ENCODE measurements at regions not wholly inside any gene's neighbourhood (a gene's known extent, or its start where the extent isn't known, plus 50 kb on each side); places are given as distances from the start of the nearest gene placed in this dataset.

DNA sequence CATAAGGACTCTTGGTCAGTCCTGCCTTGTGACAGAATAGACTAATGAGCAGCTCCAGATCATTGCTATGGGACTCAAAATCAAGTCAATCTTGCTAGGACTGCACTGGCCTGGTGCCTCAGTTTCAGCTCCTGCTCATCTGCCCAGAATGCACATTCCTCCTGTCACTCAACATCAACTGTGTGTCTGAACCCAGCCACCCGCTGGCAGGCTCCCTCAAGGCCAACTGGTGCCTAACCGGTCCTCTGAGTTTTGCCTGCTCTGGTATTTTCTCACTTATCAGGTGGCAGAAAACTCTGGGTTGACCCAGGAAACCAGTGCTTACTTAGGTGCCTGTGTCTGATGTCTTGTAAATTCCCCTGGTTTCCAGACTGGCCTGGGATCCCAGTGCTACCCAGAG lies 297.7 kb downstream of the DHX35 start:
- no peak overlapping the region for H2AFZ ChIP-seq (ENCODE audit: low read depth, low read length)
- no peaks in the 10 kb centered on the region for H3K9me3 ChIP-seq (ENCODE audit: insufficient read depth, low read length)
- no peaks in the 10 kb centered on the region for H3K36me3 ChIP-seq (replicated peaks; ENCODE audit: low read depth, low read length)
- TF ChIP-seq EZH2phosphoT487 (IDR thresholded peaks at IDR 0.05; ENCODE audit: low read depth), result no peak
- TF ChIP-seq, protein P1, sequence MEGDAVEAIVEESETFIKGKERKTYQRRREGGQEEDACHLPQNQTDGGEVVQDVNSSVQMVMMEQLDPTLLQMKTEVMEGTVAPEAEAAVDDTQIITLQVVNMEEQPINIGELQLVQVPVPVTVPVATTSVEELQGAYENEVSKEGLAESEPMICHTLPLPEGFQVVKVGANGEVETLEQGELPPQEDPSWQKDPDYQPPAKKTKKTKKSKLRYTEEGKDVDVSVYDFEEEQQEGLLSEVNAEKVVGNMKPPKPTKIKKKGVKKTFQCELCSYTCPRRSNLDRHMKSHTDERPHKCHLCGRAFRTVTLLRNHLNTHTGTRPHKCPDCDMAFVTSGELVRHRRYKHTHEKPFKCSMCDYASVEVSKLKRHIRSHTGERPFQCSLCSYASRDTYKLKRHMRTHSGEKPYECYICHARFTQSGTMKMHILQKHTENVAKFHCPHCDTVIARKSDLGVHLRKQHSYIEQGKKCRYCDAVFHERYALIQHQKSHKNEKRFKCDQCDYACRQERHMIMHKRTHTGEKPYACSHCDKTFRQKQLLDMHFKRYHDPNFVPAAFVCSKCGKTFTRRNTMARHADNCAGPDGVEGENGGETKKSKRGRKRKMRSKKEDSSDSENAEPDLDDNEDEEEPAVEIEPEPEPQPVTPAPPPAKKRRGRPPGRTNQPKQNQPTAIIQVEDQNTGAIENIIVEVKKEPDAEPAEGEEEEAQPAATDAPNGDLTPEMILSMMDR (IDR thresholded peaks at IDR 0.05; ENCODE audit: low read depth, low read length), result no peak
- H3K4me1 ChIP-seq (ENCODE audit: low read length), result no peaks in the 10 kb centered on the region
- H3K79me2 ChIP-seq (ENCODE audit: low read length), result no peaks in the 10 kb centered on the region
- no peaks in the 10 kb centered on the region for H4K20me1 ChIP-seq (ENCODE audit: insufficient read depth, low read length)
- no peak overlapping the region for H3K9ac ChIP-seq (ENCODE audit: low read length)
- no peak overlapping the region for H3K4me3 ChIP-seq (ENCODE audit: low read length)
- H3K4me2 ChIP-seq (ENCODE audit: low read length), result no peak overlapping the region
- no peak overlapping the region for H3K27ac ChIP-seq (ENCODE audit: low read length)
- no peaks in the 10 kb centered on the region for H3K27me3 ChIP-seq (ENCODE audit: low read depth, low read length)

DNA sequence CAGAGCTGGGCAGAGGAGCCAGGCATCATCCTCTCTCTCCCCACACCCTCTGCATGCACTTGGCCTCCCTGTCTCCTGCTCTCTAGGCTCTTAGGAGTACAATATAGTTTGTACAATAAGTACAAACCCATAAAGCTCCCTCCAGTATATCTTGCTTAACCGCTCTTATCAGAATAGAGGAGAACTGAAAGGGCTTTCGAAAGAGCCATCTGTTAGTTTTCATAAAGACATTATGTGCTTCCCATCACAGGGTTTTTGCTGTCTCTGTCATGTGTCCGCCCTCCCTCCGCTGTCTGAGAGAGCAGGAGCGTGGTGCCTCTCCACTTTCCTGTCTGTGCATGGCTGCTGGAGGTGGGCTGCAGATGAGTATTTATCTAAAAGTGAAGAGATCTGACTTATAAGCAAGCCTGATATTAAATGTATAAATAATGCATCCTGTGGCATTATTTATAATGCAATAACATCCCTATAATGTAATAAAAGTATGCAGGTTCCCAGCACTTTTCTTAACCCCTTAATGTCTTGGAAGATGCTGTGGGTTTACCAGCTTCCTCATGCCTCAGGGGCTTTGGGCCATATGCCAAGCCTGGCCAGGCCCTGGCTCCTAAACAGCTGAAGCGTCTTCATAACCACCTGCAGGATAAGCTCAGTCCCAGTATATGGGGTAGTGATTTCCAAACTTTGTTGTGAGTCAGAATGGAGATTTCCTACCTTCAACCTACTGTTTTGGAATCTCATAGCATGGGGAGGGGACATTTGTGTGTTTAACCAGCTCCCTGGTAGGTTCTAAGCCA lies 297.1 kb downstream of the DHX35 start:
- Histone ChIP-seq H2AFZ (ENCODE audit: low read depth, low read length) (no peak overlapping the region), H3K9ac (ENCODE audit: low read length) (no peak overlapping the region), H3K27me3 (ENCODE audit: low read depth, low read length) (no peaks in the 10 kb centered on the region), H3K4me3 (ENCODE audit: low read length) (no peak overlapping the region), H4K20me1 (ENCODE audit: insufficient read depth, low read length) (no peaks in the 10 kb centered on the region), H3K36me3 (replicated peaks; ENCODE audit: low read depth, low read length) (no peaks in the 10 kb centered on the region), H3K9me3 (ENCODE audit: insufficient read depth, low read length) (no peaks in the 10 kb centered on the region), H3K79me2 (ENCODE audit: low read length) (no peaks in the 10 kb centered on the region), H3K4me2 (ENCODE audit: low read length) (no peak overlapping the region), H3K4me1 (ENCODE audit: low read length) (no peaks in the 10 kb centered on the region), H3K27ac (ENCODE audit: low read length) (no peak overlapping the region)
- TF ChIP-seq, protein P1 (IDR thresholded peaks at IDR 0.05; ENCODE audit: low read depth, low read length), result no peak
- no peak for TF ChIP-seq EZH2phosphoT487 (IDR thresholded peaks at IDR 0.05; ENCODE audit: low read depth)

- Histone ChIP-seq H3K4me2 (ENCODE audit: low read length) (no peak overlapping the region), H3K4me1 (ENCODE audit: low read length) (no peaks in the 10 kb centered on the region), H4K20me1 (ENCODE audit: insufficient read depth, low read length) (no peaks in the 10 kb centered on the region), H3K9ac (ENCODE audit: low read length) (no peak overlapping the region), H2AFZ (ENCODE audit: low read depth, low read length) (no peak overlapping the region), H3K79me2 (ENCODE audit: low read length) (no peaks in the 10 kb centered on the region), H3K4me3 (ENCODE audit: low read length) (no peak overlapping the region), H3K27me3 (ENCODE audit: low read depth, low read length) (no peaks in the 10 kb centered on the region), H3K36me3 (replicated peaks; ENCODE audit: low read depth, low read length) (no peaks in the 10 kb centered on the region), H3K27ac (ENCODE audit: low read length) (no peak overlapping the region), H3K9me3 (ENCODE audit: insufficient read depth, low read length) (no peaks in the 10 kb centered on the region)
- TF ChIP-seq, protein P1 (IDR thresholded peaks at IDR 0.05; ENCODE audit: low read depth, low read length), result no peak
- no peak for TF ChIP-seq EZH2phosphoT487 (IDR thresholded peaks at IDR 0.05; ENCODE audit: low read depth)
Measured at GRCh38 chr20:39258253-39258652, 296.1 kb downstream of the DHX35 start.

GRCh38 chr20:39253051-39253755 lies 291.1 kb downstream of the DHX35 start:
- no peak overlapping the region for H3K9ac ChIP-seq (ENCODE audit: low read length)
- H3K4me1 ChIP-seq (ENCODE audit: low read length), result no peaks in the 10 kb centered on the region
- H3K27ac ChIP-seq (ENCODE audit: low read length), result no peak overlapping the region
- no peak overlapping the region for H3K4me2 ChIP-seq (ENCODE audit: low read length)
- H3K36me3 ChIP-seq (replicated peaks; ENCODE audit: low read depth, low read length), result no peaks in the 10 kb centered on the region
- no peaks in the 10 kb centered on the region for H3K79me2 ChIP-seq (ENCODE audit: low read length)
- H3K9me3 ChIP-seq (ENCODE audit: insufficient read depth, low read length), result no peaks in the 10 kb centered on the region
- no peaks in the 10 kb centered on the region for H4K20me1 ChIP-seq (ENCODE audit: insufficient read depth, low read length)
- peaks cover 14% of the 10 kb centered on the region; the same call in 1 of the 2 replicates for H3K27me3 ChIP-seq (ENCODE audit: low read depth, low read length)
- H3K4me3 ChIP-seq (ENCODE audit: low read length), result no peak overlapping the region
- no peak overlapping the region for H2AFZ ChIP-seq (ENCODE audit: low read depth, low read length)
- TF ChIP-seq EZH2phosphoT487 (IDR thresholded peaks at IDR 0.05; ENCODE audit: low read depth), result no peak
- TF ChIP-seq, protein P1 (IDR thresholded peaks at IDR 0.05; ENCODE audit: low read depth, low read length), result no peak
